OCI-LY7 (cell line): ENCODE measurements at regions not wholly inside any gene's neighbourhood (a gene's known extent, or its start where the extent isn't known, plus 50 kb on each side); places are given as distances from the start of the nearest gene placed in this dataset.

Experiments
- BruUV-seq: library from RNA; stranded (reverse); fragments of 400-500 nt; replicated peaks from 2 replicates; lab custom pipeline; 2021; lab: Mats Ljungman, UMichigan
- CTCF ChIA-PET: fragments of 300-600 bp; sonication (Branson Sonifier 250); formaldehyde crosslinking; loops from one replicate; lab custom pipeline; 2022; ENCODE audit warnings: antibody characterized with exemption; ENCODE audit not compliant: unreplicated experiment; lab: Charles Lee
- POLR2A ChIA-PET: fragments of 300-600 bp; sonication (Branson Sonifier 250); formaldehyde crosslinking; loops from one replicate; lab custom pipeline; 2022; ENCODE audit warnings: antibody characterized with exemption; lab: Charles Lee
- DNase-seq: peaks from one replicate; pipeline ENCODE4 v3.0.0-alpha.2; 2015; ENCODE audit warnings: low spot score
- H2AFZ ChIP-seq: fragments of 200-600 bp; sonication (generic), shearing (Covaris generic); 2 replicates; pipeline ENCODE4 v1.6.1; 2014; ENCODE audit warnings: mild to moderate bottlenecking, antibody characterized with exemption, low read length, moderate library complexity
- H3K27ac ChIP-seq: fragments of 200-600 bp; sonication (generic); 2 replicates; pipeline ENCODE4 v1.5.1; 2014; ENCODE audit warnings: mixed run types, low read depth, mild to moderate bottlenecking, moderate library complexity, low read length, inconsistent platforms; ENCODE audit not compliant: poor library complexity, severe bottlenecking
- H3K36me3 ChIP-seq: fragments of 200-600 bp; sonication (generic); 2 replicates; pipeline ENCODE4 v1.6.1; 2014; ENCODE audit warnings: mild to moderate bottlenecking, antibody characterized with exemption, low read length, moderate library complexity, mixed read lengths; ENCODE audit not compliant: insufficient read depth
- H3K4me1 ChIP-seq: fragments of 200-600 bp; sonication (generic); 2 replicates; pipeline ENCODE4 v1.5.1; 2014; ENCODE audit warnings: mild to moderate bottlenecking, low read length; ENCODE audit not compliant: insufficient read depth, poor library complexity, severe bottlenecking
- H3K4me2 ChIP-seq: fragments of 200-600 bp; sonication (generic); 2 replicates; pipeline ENCODE4 v1.6.1; 2014; ENCODE audit warnings: mild to moderate bottlenecking, low read length
- H3K4me3 ChIP-seq: fragments of 200-600 bp; sonication (generic); 2 replicates; pipeline ENCODE4 v1.5.1; 2014; ENCODE audit warnings: mild to moderate bottlenecking, low read depth, low read length; ENCODE audit not compliant: poor library complexity, severe bottlenecking
- H3K79me2 ChIP-seq: fragments of 200-600 bp; sonication (generic); 2 replicates; pipeline ENCODE4 v1.6.1; 2016; ENCODE audit warnings: low read depth, mild to moderate bottlenecking, low read length, moderate library complexity, mixed read lengths; ENCODE audit not compliant: insufficient read depth
- H3K9me2 ChIP-seq: fragments of 200-600 bp; sonication (generic); 2 replicates; pipeline ENCODE4 v1.6.1; 2016; ENCODE audit warnings: mild to moderate bottlenecking, low read length, mixed read lengths; ENCODE audit not compliant: insufficient read depth
- H3K9me3 ChIP-seq: fragments of 200-600 bp; sonication (generic); 2 replicates; pipeline ENCODE4 v1.6.1; 2014; ENCODE audit warnings: mild to moderate bottlenecking, mixed run types, low read length, mixed read lengths
- H4K20me1 ChIP-seq: fragments of 200-600 bp; sonication (generic); 2 replicates; pipeline ENCODE4 v1.6.1; 2014; ENCODE audit warnings: mild to moderate bottlenecking, antibody characterized with exemption, low read length, moderate library complexity, mixed read lengths; ENCODE audit not compliant: insufficient read depth
- CTCF ChIP-seq: fragments of 200-600 bp; sonication (generic); conservative IDR thresholded peaks from 2 replicates; pipeline ENCODE4 v1.5.1; 2014; ENCODE audit warnings: mild to moderate bottlenecking, antibody characterized with exemption, low read length, moderate library complexity, mixed read lengths
- EZH2phosphoT487 ChIP-seq: fragments of 200-600 bp; sonication (generic); IDR thresholded peaks from 2 replicates; pipeline ENCODE4 v1.6.1; 2018; ENCODE audit warnings: low read depth, borderline replicate concordance, mild to moderate bottlenecking, mixed run types, antibody characterized with exemption, low read length, moderate library complexity, mixed read lengths
- intact Hi-C: fragments of 100-400 bp; cut with micrococcal nuclease; formaldehyde crosslinking; loops from one replicate; pipeline ENCODE4 v1.10.0; 2022; ENCODE audit not compliant: unreplicated experiment

GRCh38 chr20:29301624-29302259 lies 1955.7 kb upstream of the DEFB115 start:
- Histone ChIP-seq H3K36me3 (no peaks in the 10 kb centered on the region), H3K9me3 (0 out of 2 replicates have a peak, but pooled peaks cover 4% of the 10 kb centered on the region), H3K4me2 (no peak overlapping the region), H3K9me2 (no peaks in the 10 kb centered on the region), H4K20me1 (no peaks in the 10 kb centered on the region), H2AFZ (no peak overlapping the region), H3K79me2 (no peaks in the 10 kb centered on the region), H3K27ac (no peak overlapping the region), H3K4me3 (no peak overlapping the region), H3K4me1 (no peaks in the 10 kb centered on the region)
- ChIA-PET CTCF (no interaction called here), POLR2A (no interaction called here)
- intact Hi-C loops, result no loop called here
- DNase-seq, result no peak
- no peak for TF ChIP-seq CTCF
- no peak for TF ChIP-seq EZH2phosphoT487
- BruUV-seq, result no TSS peak

DNA sequence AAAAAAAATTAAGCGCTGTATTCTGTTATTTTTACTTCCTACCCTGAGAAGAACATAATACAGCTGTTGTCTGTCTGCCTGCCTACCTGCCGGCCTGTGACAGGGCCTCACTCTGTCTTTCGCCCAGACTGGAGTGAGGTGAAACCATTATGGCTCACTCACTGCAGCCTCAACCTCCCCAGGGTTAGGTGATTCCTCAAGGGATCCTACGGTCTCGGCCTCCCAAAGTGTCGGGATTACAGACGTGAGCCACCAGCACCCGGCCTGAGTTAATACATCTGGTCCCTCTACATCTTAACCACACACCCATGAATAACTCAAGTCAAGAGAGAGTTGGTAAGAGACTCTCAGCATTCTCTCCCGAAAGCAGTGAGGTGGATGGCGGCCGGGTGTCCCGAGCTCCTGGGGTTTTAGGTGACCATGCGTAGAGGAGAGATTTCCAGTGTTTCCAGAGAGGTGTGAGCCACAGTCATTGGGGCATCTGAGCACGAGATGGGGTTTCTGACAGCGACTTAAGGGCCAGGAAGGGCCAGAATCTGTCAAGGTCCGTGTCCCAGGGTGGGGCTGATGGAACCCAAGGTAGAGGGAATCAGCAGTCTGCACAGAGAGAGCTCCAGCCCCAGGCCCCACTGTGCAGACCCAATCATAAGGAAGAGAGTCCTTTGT lies 1954.4 kb upstream of the DEFB115 start:
- intact Hi-C loops, result no loop called here
- no peak for DNase-seq

More for the DNA sequence above, 1954.4 kb upstream of the DEFB115 start:
- CTCF ChIA-PET, result no interaction called here
- no TSS peak for BruUV-seq
- no peaks in the 10 kb centered on the region for H3K79me2 ChIP-seq
- no peaks in the 10 kb centered on the region for H3K9me2 ChIP-seq
- no peak for TF ChIP-seq CTCF
- H3K4me3 ChIP-seq, result no peak overlapping the region
- H3K9me3 ChIP-seq, result 0 out of 2 replicates have a peak, but pooled peaks cover 4% of the 10 kb centered on the region
- no peak overlapping the region for H3K27ac ChIP-seq
- H3K4me1 ChIP-seq, result no peaks in the 10 kb centered on the region
- H3K36me3 ChIP-seq, result no peaks in the 10 kb centered on the region
- no peak overlapping the region for H2AFZ ChIP-seq
- no peaks in the 10 kb centered on the region for H4K20me1 ChIP-seq
- POLR2A ChIA-PET, result no interaction called here
- H3K4me2 ChIP-seq, result no peak overlapping the region
